ENCODE measurements at regions not wholly inside any gene's neighbourhood (a gene's known extent, or its start where the extent isn't known, plus 50 kb on each side); places are given as distances from the start of the nearest gene placed in this dataset.

DNA sequence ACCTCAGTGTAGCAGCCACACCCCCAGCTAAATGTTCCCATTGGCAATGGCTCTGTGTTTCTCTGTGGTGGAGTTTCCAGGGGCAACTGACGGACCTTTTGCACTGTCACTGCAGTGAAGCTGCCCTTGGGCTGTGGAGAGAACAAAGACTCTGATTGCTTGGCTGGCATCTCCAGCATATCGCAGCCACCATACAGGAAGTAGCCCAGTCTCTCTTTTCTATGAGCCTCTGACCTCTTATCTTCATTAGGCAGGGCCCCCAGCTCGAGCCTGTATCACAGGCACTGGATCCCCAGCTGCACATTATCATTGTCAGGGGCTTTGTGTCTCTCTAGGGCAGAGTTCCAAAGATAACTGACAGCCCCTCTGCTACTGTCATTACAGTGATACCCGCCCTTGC is 483.5 kb downstream of the ARAP2 start:
- TF ChIP-seq, protein P1, sequence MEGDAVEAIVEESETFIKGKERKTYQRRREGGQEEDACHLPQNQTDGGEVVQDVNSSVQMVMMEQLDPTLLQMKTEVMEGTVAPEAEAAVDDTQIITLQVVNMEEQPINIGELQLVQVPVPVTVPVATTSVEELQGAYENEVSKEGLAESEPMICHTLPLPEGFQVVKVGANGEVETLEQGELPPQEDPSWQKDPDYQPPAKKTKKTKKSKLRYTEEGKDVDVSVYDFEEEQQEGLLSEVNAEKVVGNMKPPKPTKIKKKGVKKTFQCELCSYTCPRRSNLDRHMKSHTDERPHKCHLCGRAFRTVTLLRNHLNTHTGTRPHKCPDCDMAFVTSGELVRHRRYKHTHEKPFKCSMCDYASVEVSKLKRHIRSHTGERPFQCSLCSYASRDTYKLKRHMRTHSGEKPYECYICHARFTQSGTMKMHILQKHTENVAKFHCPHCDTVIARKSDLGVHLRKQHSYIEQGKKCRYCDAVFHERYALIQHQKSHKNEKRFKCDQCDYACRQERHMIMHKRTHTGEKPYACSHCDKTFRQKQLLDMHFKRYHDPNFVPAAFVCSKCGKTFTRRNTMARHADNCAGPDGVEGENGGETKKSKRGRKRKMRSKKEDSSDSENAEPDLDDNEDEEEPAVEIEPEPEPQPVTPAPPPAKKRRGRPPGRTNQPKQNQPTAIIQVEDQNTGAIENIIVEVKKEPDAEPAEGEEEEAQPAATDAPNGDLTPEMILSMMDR (IDR thresholded peaks at IDR 0.05), result no peak
- no peak for TF ChIP-seq ZFX (IDR thresholded peaks at IDR 0.05; ENCODE audit: borderline replicate concordance)

Measured in 22Rv1 (cell line).